ENCODE measurements at regions not wholly inside any gene's neighbourhood (a gene's known extent, or its start where the extent isn't known, plus 50 kb on each side); places are given as distances from the start of the nearest gene placed in this dataset.

- RAD21 ChIA-PET (ENCODE audit: low non-redundant PET in 1 of 2, low total read pairs in 2 of 2, uncharacterized antibody in 2 of 2, unreplicated experiment in 2 of 2) = no interaction called here
Measured at GRCh38 chr18:45201489-45201888, 413.8 kb upstream of the SLC14A2 start.

More at GRCh38 chr18:45201489-45201888, 413.8 kb upstream of the SLC14A2 start:
- H3K9me2 ChIP-seq (ENCODE audit: insufficient read depth) = no peaks in the 10 kb centered on the region
- no peaks in the 10 kb centered on the region for H3K79me2 ChIP-seq (ENCODE audit: insufficient read depth, low read length)
- H4K20me1 ChIP-seq (ENCODE audit: insufficient read depth) = no peaks in the 10 kb centered on the region
- no peak for DNase-seq (ENCODE audit: low read depth, low spot score)
- H3K9me3 ChIP-seq (ENCODE audit: control insufficient read depth in 1 of 2, insufficient read depth in 1 of 2, low read depth in 1 of 2, low read length in 2 of 2) = peaks cover 0 to 11% of the 10 kb centered on the region in 2 experiments; a peak in 1 of 4 replicates
- H3K27ac ChIP-seq (ENCODE audit: low read depth, low read length) = no peak overlapping the region
- H3K4me3 ChIP-seq (replicated peaks in 1 of 2; ENCODE audit: low read depth in 1 of 2, low read length in 2 of 2) = no peak overlapping the region
- TF ChIP-seq POLR2AphosphoS5 (IDR thresholded peaks at IDR 0.05; ENCODE audit: low read depth, low read length) (no peak), CEBPB (IDR thresholded peaks at IDR 0.05; ENCODE audit: low read depth) (no peak), ELF1 (IDR thresholded peaks at IDR 0.05; ENCODE audit: borderline replicate concordance, low read depth) (no peak), CBX3 (IDR thresholded peaks at IDR 0.05; ENCODE audit: low read depth) (no peak), EZH2 (IDR thresholded peaks at IDR 0.05) (no peak), ZNF274 (IDR thresholded peaks at IDR 0.05; ENCODE audit: low read depth, low read length) (no peak), REST (IDR thresholded peaks at IDR 0.05; ENCODE audit: low read depth) (no peak), RAD21 (IDR thresholded peaks at IDR 0.05; ENCODE audit: low read depth) (no peak), EZH2phosphoT487 (IDR thresholded peaks at IDR 0.05; ENCODE audit: borderline replicate concordance) (no peak)
- no peaks in the 10 kb centered on the region for H3K4me1 ChIP-seq (ENCODE audit: control insufficient read depth in 1 of 2, insufficient read depth in 2 of 2, low read length in 2 of 2)
- no peak for ATAC-seq
- no peaks in the 10 kb centered on the region for H3K36me3 ChIP-seq (ENCODE audit: control insufficient read depth in 1 of 2, insufficient read depth in 2 of 2, low read length in 2 of 2)
- no peaks in the 10 kb centered on the region for H3K27me3 ChIP-seq (ENCODE audit: insufficient read depth, low read length)
- ChIA-PET CTCF (no interaction called here), POLR2A (no interaction called here)
- no peak overlapping the region for H3K4me2 ChIP-seq (ENCODE audit: low read length)
- no peak overlapping the region for H3K9ac ChIP-seq (ENCODE audit: low read length)
- BruUV-seq (replicated peaks) = no TSS peak
- intact Hi-C loops (cut with micrococcal nuclease) = no loop called here
- H2AFZ ChIP-seq (ENCODE audit: low read depth, low read length, poor library complexity, severe bottlenecking) = no peak overlapping the region
